GM20000 (cell line): ENCODE measurements at regions not wholly inside any gene's neighbourhood (a gene's known extent, or its start where the extent isn't known, plus 50 kb on each side); places are given as distances from the start of the nearest gene placed in this dataset.

ENCODE experiments used
- DNase-seq: peaks from one replicate; pipeline ENCODE4 v3.0.0; 2012; ENCODE audit warnings: low spot score
- CTCF ChIP-seq: IDR thresholded peaks from 2 replicates; pipeline ENCODE4 v1.5.1; 2012; ENCODE audit warnings: mild to moderate bottlenecking, control low read depth; ENCODE audit errors: extremely low read depth, missing control alignments

GRCh38 chr16:80377096-80377956 is 163.5 kb upstream of the DYNLRB2 start:
- no peak for TF ChIP-seq CTCF
- DNase-seq, result no peak

- no peak for DNase-seq
- TF ChIP-seq CTCF, result no peak
Measured at GRCh38 chr16:80375973-80376372, 164.8 kb upstream of the DYNLRB2 start.

- DNase-seq, result no peak
- no peak for TF ChIP-seq CTCF
Measured at GRCh38 chr16:80375513-80375912, 165.3 kb upstream of the DYNLRB2 start.

- no peak for DNase-seq
- no peak for TF ChIP-seq CTCF
Measured at GRCh38 chr16:80372341-80372740, 168.5 kb upstream of the DYNLRB2 start.

- no peak for DNase-seq
- TF ChIP-seq CTCF, result peak; percentile 1
Measured at GRCh38 chr16:80369138-80369958, 171.4 kb upstream of the DYNLRB2 start.

GRCh38 chr16:80367037-80367658 is 173.6 kb upstream of the DYNLRB2 start:
- TF ChIP-seq CTCF, result no peak
- no peak for DNase-seq

GRCh38 chr16:80366023-80366422 is 174.8 kb upstream of the DYNLRB2 start:
- TF ChIP-seq CTCF, result no peak
- DNase-seq, result no peak
